OCI-LY3 (cell line): ENCODE measurements at regions not wholly inside any gene's neighbourhood (a gene's known extent, or its start where the extent isn't known, plus 50 kb on each side); places are given as distances from the start of the nearest gene placed in this dataset.

Experiments
- H2AFZ ChIP-seq: fragments of 200-600, 300-600 bp; shearing (Covaris generic); 2 replicates; pipeline ENCODE4 v1.6.0; 2014; ENCODE audit warnings: antibody characterized with exemption, low read depth, low read length
- H3K27ac ChIP-seq: fragments of 200-600, 300-600 bp; sonication (generic); 2 replicates; pipeline ENCODE4 v1.5.1; 2014; ENCODE audit warnings: mild to moderate bottlenecking, low read length, moderate library complexity, mixed read lengths
- H3K27me3 ChIP-seq: fragments of 200-600, 300-600 bp; sonication (generic); 2 replicates; pipeline ENCODE4 v1.6.1; 2014; ENCODE audit warnings: low read depth, low read length, mixed read lengths
- H3K36me3 ChIP-seq: fragments of 200-600, 300-600 bp; sonication (generic); replicated peaks from 2 replicates; pipeline ENCODE3; 2014; ENCODE audit warnings: low read depth, low read length, mixed read lengths
- H3K4me1 ChIP-seq: fragments of 300-600, 200-600 bp; sonication (generic); 2 replicates; pipeline ENCODE4 v1.6.1; 2014; ENCODE audit warnings: low read length, mixed read lengths
- H3K4me2 ChIP-seq: fragments of 200-600, 300-600 bp; sonication (generic); 2 replicates; pipeline ENCODE4 v1.6.1; 2014; ENCODE audit warnings: low read length, mixed read lengths
- H3K4me3 ChIP-seq: fragments of 300-600, 200-600 bp; sonication (generic); 2 replicates; pipeline ENCODE4 v1.5.1; 2014; ENCODE audit warnings: antibody characterized with exemption, mild to moderate bottlenecking, low read length, moderate library complexity
- H3K79me2 ChIP-seq: fragments of 300-600, 200-600 bp; shearing (Covaris generic); 2 replicates; pipeline ENCODE4 v1.6.1; 2014; ENCODE audit warnings: mild to moderate bottlenecking, low read length, mixed read lengths
- H3K9ac ChIP-seq: fragments of 300-600, 200-600 bp; shearing (Covaris generic); 2 replicates; pipeline ENCODE4 v1.6.0; 2014; ENCODE audit warnings: mild to moderate bottlenecking, low read length, moderate library complexity
- H3K9me3 ChIP-seq: fragments of 200-600, 300-600 bp; shearing (Covaris generic); 2 replicates; pipeline ENCODE4 v1.6.1; 2014; ENCODE audit warnings: low read length, mixed read lengths; ENCODE audit not compliant: insufficient read depth
- H4K20me1 ChIP-seq: fragments of 200-600, 300-600 bp; sonication (generic); 2 replicates; pipeline ENCODE4 v1.6.1; 2016; ENCODE audit warnings: low read length, mixed read lengths; ENCODE audit not compliant: insufficient read depth
- EZH2phosphoT487 ChIP-seq: fragments of 200-600 bp; shearing (Covaris generic); IDR thresholded peaks from 2 replicates; pipeline ENCODE4 v1.6.1; 2018; ENCODE audit warnings: antibody characterized with exemption, mixed run types, low read depth
- TF ChIP-seq, protein P1 (sequence below): fragments of 200-600, 300-600 bp; sonication (generic); IDR thresholded peaks from 2 replicates; pipeline ENCODE4 v1.5.1; 2014; ENCODE audit warnings: antibody characterized with exemption, low read length, low read depth

- Histone ChIP-seq H3K4me3 (no peak overlapping the region), H3K4me1 (no peaks in the 10 kb centered on the region), H2AFZ (no peak overlapping the region), H3K27me3 (no peaks in the 10 kb centered on the region), H3K79me2 (no peaks in the 10 kb centered on the region), H3K9me3 (no peaks in the 10 kb centered on the region), H3K4me2 (no peak overlapping the region), H4K20me1 (no peaks in the 10 kb centered on the region), H3K36me3 (no peaks in the 10 kb centered on the region), H3K27ac (no peak overlapping the region), H3K9ac (no peak overlapping the region)
- TF ChIP-seq EZH2phosphoT487, result no peak
- TF ChIP-seq, protein P1, sequence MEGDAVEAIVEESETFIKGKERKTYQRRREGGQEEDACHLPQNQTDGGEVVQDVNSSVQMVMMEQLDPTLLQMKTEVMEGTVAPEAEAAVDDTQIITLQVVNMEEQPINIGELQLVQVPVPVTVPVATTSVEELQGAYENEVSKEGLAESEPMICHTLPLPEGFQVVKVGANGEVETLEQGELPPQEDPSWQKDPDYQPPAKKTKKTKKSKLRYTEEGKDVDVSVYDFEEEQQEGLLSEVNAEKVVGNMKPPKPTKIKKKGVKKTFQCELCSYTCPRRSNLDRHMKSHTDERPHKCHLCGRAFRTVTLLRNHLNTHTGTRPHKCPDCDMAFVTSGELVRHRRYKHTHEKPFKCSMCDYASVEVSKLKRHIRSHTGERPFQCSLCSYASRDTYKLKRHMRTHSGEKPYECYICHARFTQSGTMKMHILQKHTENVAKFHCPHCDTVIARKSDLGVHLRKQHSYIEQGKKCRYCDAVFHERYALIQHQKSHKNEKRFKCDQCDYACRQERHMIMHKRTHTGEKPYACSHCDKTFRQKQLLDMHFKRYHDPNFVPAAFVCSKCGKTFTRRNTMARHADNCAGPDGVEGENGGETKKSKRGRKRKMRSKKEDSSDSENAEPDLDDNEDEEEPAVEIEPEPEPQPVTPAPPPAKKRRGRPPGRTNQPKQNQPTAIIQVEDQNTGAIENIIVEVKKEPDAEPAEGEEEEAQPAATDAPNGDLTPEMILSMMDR, result no peak
Observed at GRCh38 chr5:5666369-5666768, 243.9 kb downstream of the ICE1 start.

DNA sequence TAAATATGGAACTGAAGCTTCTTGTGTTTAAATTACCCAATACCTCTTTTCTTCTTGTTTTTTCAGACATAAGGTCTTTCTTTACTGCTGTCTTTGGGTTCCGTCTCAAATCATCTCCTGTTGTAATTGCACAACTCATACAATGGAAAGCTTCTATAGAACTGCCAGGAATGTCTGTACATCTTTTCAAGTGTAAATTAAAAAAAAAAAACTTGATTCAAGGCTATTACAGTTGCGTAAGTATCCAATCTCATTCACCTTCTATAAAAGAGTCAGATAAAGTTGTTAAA, 243.5 kb downstream of the ICE1 start:
- H3K4me2 ChIP-seq, result no peak overlapping the region
- H3K4me3 ChIP-seq, result no peak overlapping the region
- H3K36me3 ChIP-seq, result no peaks in the 10 kb centered on the region
- H3K79me2 ChIP-seq, result no peaks in the 10 kb centered on the region
- no peaks in the 10 kb centered on the region for H4K20me1 ChIP-seq
- H3K4me1 ChIP-seq, result no peaks in the 10 kb centered on the region
- H2AFZ ChIP-seq, result no peak overlapping the region
- H3K9ac ChIP-seq, result no peak overlapping the region
- TF ChIP-seq, protein P1, result no peak
- no peak for TF ChIP-seq EZH2phosphoT487
- no peaks in the 10 kb centered on the region for H3K9me3 ChIP-seq
- H3K27me3 ChIP-seq, result no peaks in the 10 kb centered on the region
- no peak overlapping the region for H3K27ac ChIP-seq

GRCh38 chr5:5665225-5666075, 243.0 kb downstream of the ICE1 start:
- Histone ChIP-seq H3K4me1 (no peaks in the 10 kb centered on the region), H3K9me3 (no peaks in the 10 kb centered on the region), H3K79me2 (no peaks in the 10 kb centered on the region), H3K9ac (no peak overlapping the region), H3K27me3 (no peaks in the 10 kb centered on the region), H3K36me3 (no peaks in the 10 kb centered on the region), H3K4me2 (no peak overlapping the region), H2AFZ (no peak overlapping the region), H4K20me1 (no peaks in the 10 kb centered on the region), H3K27ac (no peak overlapping the region), H3K4me3 (no peak overlapping the region)
- TF ChIP-seq, protein P1, result no peak
- no peak for TF ChIP-seq EZH2phosphoT487

DNA sequence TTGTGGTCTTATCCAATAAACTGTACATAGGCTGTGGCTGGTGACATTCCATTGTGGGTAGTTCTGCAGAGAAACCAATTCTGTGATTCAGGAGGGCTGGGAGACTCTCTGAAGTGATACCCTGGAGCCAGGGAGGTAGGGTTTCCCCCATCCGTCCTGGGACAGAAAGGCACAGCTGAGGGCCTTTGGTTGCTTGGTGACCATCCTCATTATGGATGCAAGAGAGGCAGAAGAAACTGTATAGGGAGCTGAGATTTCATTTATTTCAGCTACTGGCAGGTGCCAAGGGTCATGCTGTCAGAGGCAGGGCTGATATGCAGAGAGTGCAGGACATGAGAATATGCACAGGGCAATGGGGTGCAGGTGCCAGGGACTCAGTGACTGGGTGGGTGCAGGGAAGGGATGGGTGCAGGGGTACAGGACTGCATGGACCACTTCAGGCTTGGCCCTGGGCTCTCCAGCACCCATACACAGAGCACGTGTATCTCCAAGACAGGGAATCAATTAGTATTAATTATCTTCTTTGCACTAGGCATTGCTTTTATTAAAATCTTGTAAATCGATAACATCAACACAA, 236.5 kb downstream of the ICE1 start:
- H3K27ac ChIP-seq, result no peak overlapping the region
- no peaks in the 10 kb centered on the region for H3K79me2 ChIP-seq
- no peaks in the 10 kb centered on the region for H3K36me3 ChIP-seq
- H4K20me1 ChIP-seq, result no peaks in the 10 kb centered on the region
- no peaks in the 10 kb centered on the region for H3K27me3 ChIP-seq
- no peak overlapping the region for H3K4me3 ChIP-seq
- TF ChIP-seq, protein P1, result no peak
- no peak for TF ChIP-seq EZH2phosphoT487
- H3K9ac ChIP-seq, result no peak overlapping the region
- H2AFZ ChIP-seq, result no peak overlapping the region
- H3K4me2 ChIP-seq, result no peak overlapping the region
- H3K4me1 ChIP-seq, result no peaks in the 10 kb centered on the region
- no peaks in the 10 kb centered on the region for H3K9me3 ChIP-seq
